ENCODE measurements at regions not wholly inside any gene's neighbourhood (a gene's known extent, or its start where the extent isn't known, plus 50 kb on each side); places are given as distances from the start of the nearest gene placed in this dataset.

- no peak for DNase-seq (ENCODE audit: low read depth)
Measured at GRCh38 chr2:59456285-59456684, 1097.2 kb downstream of the BCL11A start.

GRCh38 chr2:59449274-59449673 is 1104.2 kb downstream of the BCL11A start:
- no peak for DNase-seq (ENCODE audit: low read depth)

GRCh38 chr2:59440491-59440890 is 1113.0 kb downstream of the BCL11A start:
- no peak for DNase-seq (ENCODE audit: low read depth)

GRCh38 chr2:59435635-59436034 is 1117.8 kb downstream of the BCL11A start:
- DNase-seq (ENCODE audit: low read depth), result no peak

GRCh38 chr2:59428940-59429339 is 1124.5 kb downstream of the BCL11A start:
- DNase-seq (ENCODE audit: low read depth), result no peak

GRCh38 chr2:59427980-59428379 is 1125.5 kb downstream of the BCL11A start:
- no peak for DNase-seq (ENCODE audit: low read depth)

- DNase-seq (ENCODE audit: low read depth), result no peak
Measured at GRCh38 chr2:59425247-59425646, 1128.2 kb downstream of the BCL11A start.

GRCh38 chr2:59413751-59414570 is 1139.5 kb downstream of the BCL11A start:
- no peak for DNase-seq (ENCODE audit: low read depth)

- DNase-seq (ENCODE audit: low read depth), result no peak
Measured at GRCh38 chr2:59399126-59399525, 1154.3 kb downstream of the BCL11A start.

- no peak for DNase-seq (ENCODE audit: low read depth)
Measured at GRCh38 chr2:59398081-59398480, 1155.4 kb downstream of the BCL11A start.

- DNase-seq (ENCODE audit: low read depth), result no peak
Measured at GRCh38 chr2:59395119-59395518, 1154.0 kb upstream of the FANCL start.

- no peak for DNase-seq (ENCODE audit: low read depth)
Measured at GRCh38 chr2:59391896-59392295, 1150.8 kb upstream of the FANCL start.

- no peak for DNase-seq (ENCODE audit: low read depth)
Measured at GRCh38 chr2:59390581-59390980, 1149.5 kb upstream of the FANCL start.

GRCh38 chr2:59389240-59389639 is 1148.1 kb upstream of the FANCL start:
- peak; percentile 19 for DNase-seq (ENCODE audit: low read depth)

GRCh38 chr2:59385971-59386370 is 1144.8 kb upstream of the FANCL start:
- no peak for DNase-seq (ENCODE audit: low read depth)

- no peak for DNase-seq (ENCODE audit: low read depth)
Measured at GRCh38 chr2:59383473-59383872, 1142.3 kb upstream of the FANCL start.

GRCh38 chr2:59378127-59378526 is 1137.0 kb upstream of the FANCL start:
- no peak for DNase-seq (ENCODE audit: low read depth)

- DNase-seq (ENCODE audit: low read depth), result no peak
Measured at GRCh38 chr2:59366288-59366687, 1125.2 kb upstream of the FANCL start.

- no peak for DNase-seq (ENCODE audit: low read depth)
Measured at GRCh38 chr2:59354498-59354897, 1113.4 kb upstream of the FANCL start.

- DNase-seq (ENCODE audit: low read depth), result no peak
Measured at GRCh38 chr2:59353306-59353921, 1112.3 kb upstream of the FANCL start.

- DNase-seq (ENCODE audit: low read depth), result no peak
Measured at GRCh38 chr2:59342166-59342565, 1101.0 kb upstream of the FANCL start.

- no peak for DNase-seq (ENCODE audit: low read depth)
Measured at GRCh38 chr2:59339837-59340207, 1098.7 kb upstream of the FANCL start.

GRCh38 chr2:59339121-59339836 is 1098.2 kb upstream of the FANCL start:
- DNase-seq (ENCODE audit: low read depth), result no peak
